Esophagus squamous epithelium (tissue), 5 donors: ENCODE measurements at regions not wholly inside any gene's neighbourhood (a gene's known extent, or its start where the extent isn't known, plus 50 kb on each side); places are given as distances from the start of the nearest gene placed in this dataset.

Source experiments
- DNase-seq: peaks from one replicate; lab custom pipeline; 2025; lab: John Stamatoyannopoulos, UW
- H3K27ac ChIP-seq, 4 donors: fragments of 200-600 bp; sonication (generic); one replicate each; pipeline ENCODE4 v1.5.1; 2016 to 2019; ENCODE audit warnings: mild to moderate bottlenecking in 1 of 4
- H3K27me3 ChIP-seq, 4 donors: fragments of 200-600 bp; sonication (generic); 1 replicate in 3 of 4; 2 replicates in 1 of 4; pipeline versions ENCODE4 v1.5.1 to v1.6.0; 2017 to 2021; ENCODE audit warnings: antibody characterized with exemption in 1 of 4
- H3K36me3 ChIP-seq, 3 donors: fragments of 200-600 bp; sonication (generic); one replicate each; pipeline ENCODE4 v1.5.1; 2016 to 2019
- H3K4me1 ChIP-seq, 3 donors: fragments of 200-600 bp; sonication (generic); one replicate each; pipeline ENCODE4 v1.5.1; 2017 to 2019
- H3K4me3 ChIP-seq, 4 donors: fragments of 200-600 bp; sonication (generic); 1 replicate in 3 of 4; 2 replicates in 1 of 4; pipeline ENCODE4 v1.5.1; 2016 to 2019; ENCODE audit warnings: mild to moderate bottlenecking in 2 of 4, moderate library complexity in 1 of 4
- H3K9me3 ChIP-seq, 3 donors: fragments of 200-600 bp; sonication (generic); one replicate each; pipeline ENCODE4 v1.5.1; 2016 to 2019
- POLR2A ChIP-seq, 4 donors: fragments of 450-650 bp; IDR thresholded peaks; one replicate each; pipeline ENCODE4 v1.6.1; 2017; ENCODE audit warnings: antibody characterized with exemption in 4 of 4, mild to moderate bottlenecking in 4 of 4, moderate library complexity in 3 of 4
- WGBS, 2 donors: methylation state at CpG; one replicate each; pipeline ENCODE4 v1.1.5; 2018; 5-methylcytosine and 5-hydroxymethylcytosine counted together
- intact Hi-C: fragments of 100-400 bp; cut with DNase I; formaldehyde crosslinking; loops from one replicate; pipeline ENCODE4 v1.15.0; 2022
- TF ChIP-seq, protein P1 (sequence below), 6 experiments: fragments of 450-650 bp in 4 of 6; fragments of 200-600 bp in 2 of 6; sonication (generic) in 2 of 6; IDR thresholded peaks; one replicate each; pipeline ENCODE4 v1.5.1; 2016 to 2019; ENCODE audit warnings: antibody characterized with exemption in 6 of 6, mild to moderate bottlenecking in 4 of 6, moderate library complexity in 4 of 6
- donor health status: DM: yes; HTN: yes; CAD: no.

GRCh38 chr11:91783173-91783572 lies 441.4 kb upstream of the FAT3 start:
- TF ChIP-seq, protein P1, sequence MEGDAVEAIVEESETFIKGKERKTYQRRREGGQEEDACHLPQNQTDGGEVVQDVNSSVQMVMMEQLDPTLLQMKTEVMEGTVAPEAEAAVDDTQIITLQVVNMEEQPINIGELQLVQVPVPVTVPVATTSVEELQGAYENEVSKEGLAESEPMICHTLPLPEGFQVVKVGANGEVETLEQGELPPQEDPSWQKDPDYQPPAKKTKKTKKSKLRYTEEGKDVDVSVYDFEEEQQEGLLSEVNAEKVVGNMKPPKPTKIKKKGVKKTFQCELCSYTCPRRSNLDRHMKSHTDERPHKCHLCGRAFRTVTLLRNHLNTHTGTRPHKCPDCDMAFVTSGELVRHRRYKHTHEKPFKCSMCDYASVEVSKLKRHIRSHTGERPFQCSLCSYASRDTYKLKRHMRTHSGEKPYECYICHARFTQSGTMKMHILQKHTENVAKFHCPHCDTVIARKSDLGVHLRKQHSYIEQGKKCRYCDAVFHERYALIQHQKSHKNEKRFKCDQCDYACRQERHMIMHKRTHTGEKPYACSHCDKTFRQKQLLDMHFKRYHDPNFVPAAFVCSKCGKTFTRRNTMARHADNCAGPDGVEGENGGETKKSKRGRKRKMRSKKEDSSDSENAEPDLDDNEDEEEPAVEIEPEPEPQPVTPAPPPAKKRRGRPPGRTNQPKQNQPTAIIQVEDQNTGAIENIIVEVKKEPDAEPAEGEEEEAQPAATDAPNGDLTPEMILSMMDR (IDR thresholded peaks at IDR 0.05) = no peak
- no peak for TF ChIP-seq POLR2A (IDR thresholded peaks at IDR 0.05)
- Histone ChIP-seq H3K36me3 (no peaks in the 10 kb centered on the region), H3K27ac (no peak overlapping the region), H3K4me1 (no peaks in the 10 kb centered on the region), H3K9me3 (peaks cover 0 to 4% (median 0%) of the 10 kb centered on the region in 3 donors), H3K4me3 (no peak overlapping the region), H3K27me3 (no peaks in the 10 kb centered on the region)
- 100% methylated on average over 1 of the region's 2 CpGs; no CpG with 5 or more reads in 1 of the 2 donors for WGBS, 2 donors
- intact Hi-C loops = no loop called here
- DNase-seq = no peak

GRCh38 chr11:91778758-91779157 lies 445.9 kb upstream of the FAT3 start:
- WGBS, 2 donors = 50 to 58% methylated on average over 2 of the region's 2 CpGs
- Histone ChIP-seq H3K4me1 (no peaks in the 10 kb centered on the region), H3K27ac (no peak overlapping the region), H3K27me3 (no peaks in the 10 kb centered on the region), H3K36me3 (no peaks in the 10 kb centered on the region), H3K4me3 (no peak overlapping the region), H3K9me3 (peaks cover 0 to 5% (median 0%) of the 10 kb centered on the region in 3 donors)
- intact Hi-C loops = no loop called here
- no peak for TF ChIP-seq POLR2A (IDR thresholded peaks at IDR 0.05)
- TF ChIP-seq, protein P1 (IDR thresholded peaks at IDR 0.05) = no peak
- DNase-seq = no peak

- Histone ChIP-seq H3K27ac (no peak overlapping the region), H3K4me1 (no peaks in the 10 kb centered on the region), H3K4me3 (no peak overlapping the region), H3K36me3 (no peaks in the 10 kb centered on the region), H3K27me3 (no peaks in the 10 kb centered on the region), H3K9me3 (peaks cover 0 to 8% (median 0%) of the 10 kb centered on the region in 3 donors)
- TF ChIP-seq POLR2A (IDR thresholded peaks at IDR 0.05) = no peak
- TF ChIP-seq, protein P1 (IDR thresholded peaks at IDR 0.05) = no peak
- intact Hi-C loops = no loop called here
- WGBS, 2 donors = 24% methylated on average over 2 of the region's 2 CpGs
- DNase-seq = no peak
These were observed 448.0 kb upstream of the FAT3 start for GRCh38 chr11:91776655-91777054.

GRCh38 chr11:91773090-91773489 lies 451.5 kb upstream of the FAT3 start:
- H3K9me3 ChIP-seq = peaks cover 0 to 8% (median 0%) of the 10 kb centered on the region in 3 donors
- TF ChIP-seq, protein P1 (IDR thresholded peaks at IDR 0.05) = no peak
- no peak for TF ChIP-seq POLR2A (IDR thresholded peaks at IDR 0.05)
- intact Hi-C loops = no loop called here
- no peak overlapping the region for H3K27ac ChIP-seq
- no peak for DNase-seq
- WGBS, 2 donors = 60 to 76% methylated on average over 1 to 2 of the region's 2 CpGs
- no peaks in the 10 kb centered on the region for H3K27me3 ChIP-seq
- no peaks in the 10 kb centered on the region for H3K4me1 ChIP-seq
- no peak overlapping the region for H3K4me3 ChIP-seq
- no peaks in the 10 kb centered on the region for H3K36me3 ChIP-seq

DNA sequence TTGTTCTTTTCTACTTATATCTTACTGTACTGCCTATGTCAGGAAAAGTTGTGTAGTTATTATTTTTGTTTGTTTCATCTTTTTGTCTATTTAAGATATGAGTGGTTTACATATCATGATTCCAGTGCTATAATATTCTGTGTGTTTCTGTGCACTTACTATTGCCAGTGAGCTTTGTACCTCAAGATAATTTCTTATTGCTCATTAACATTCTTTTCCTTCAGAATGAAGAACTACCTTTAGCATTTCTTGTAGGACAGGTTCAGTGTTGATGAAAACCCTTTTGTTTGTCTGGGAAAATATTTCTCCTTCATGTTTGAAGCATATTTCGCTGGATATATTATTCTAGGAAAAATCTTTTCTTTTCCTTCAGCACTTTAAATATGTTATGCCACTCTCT lies 452.7 kb upstream of the FAT3 start:
- DNase-seq = no peak
- Histone ChIP-seq H3K4me1 (no peaks in the 10 kb centered on the region), H3K27ac (no peak overlapping the region), H3K36me3 (no peaks in the 10 kb centered on the region), H3K27me3 (no peaks in the 10 kb centered on the region), H3K4me3 (no peak overlapping the region), H3K9me3 (peaks cover 0 to 8% (median 0%) of the 10 kb centered on the region in 3 donors)
- 26 to 48% methylated on average over 1 of the region's 1 CpG for WGBS, 2 donors
- intact Hi-C loops = no loop called here
- TF ChIP-seq, protein P1 (IDR thresholded peaks at IDR 0.05) = no peak
- no peak for TF ChIP-seq POLR2A (IDR thresholded peaks at IDR 0.05)
